Nephron progenitor cell (in vitro differentiated cells): ENCODE measurements at regions not wholly inside any gene's neighbourhood (a gene's known extent, or its start where the extent isn't known, plus 50 kb on each side); places are given as distances from the start of the nearest gene placed in this dataset.

Experiments used
- DNase-seq: peaks from one replicate; pipeline ENCODE4 v3.0.0; 2021
- H3K27ac Mint-ChIP-seq: 2 replicates; pipeline ENCODE4 v1.8.0; 2021; ENCODE audit warnings: mild to moderate bottlenecking, moderate library complexity, mixed read lengths
- H3K27me3 Mint-ChIP-seq: 2 replicates; pipeline ENCODE4 v1.8.0; 2021; ENCODE audit warnings: mild to moderate bottlenecking, low read depth, mixed read lengths; ENCODE audit not compliant: poor library complexity
- H3K36me3 Mint-ChIP-seq: 2 replicates; pipeline ENCODE4 v1.8.0; 2021; ENCODE audit warnings: low read depth, mixed read lengths
- H3K4me1 Mint-ChIP-seq: 2 replicates; pipeline ENCODE4 v1.8.0; 2021; ENCODE audit warnings: mixed read lengths
- H3K4me3 Mint-ChIP-seq: 2 replicates; pipeline ENCODE4 v1.8.0; 2021; ENCODE audit warnings: mild to moderate bottlenecking, moderate library complexity, mixed read lengths
- H3K9me3 Mint-ChIP-seq: 2 replicates; pipeline ENCODE4 v1.8.0; 2021; ENCODE audit warnings: mild to moderate bottlenecking, moderate library complexity, mixed read lengths
- TF ChIP-seq, protein P1 (sequence below): fragments of 200-600 bp; sonication (generic); IDR thresholded peaks from 2 replicates; pipeline ENCODE4 v1.5.0; 2021; ENCODE audit warnings: antibody characterized with exemption

DNA sequence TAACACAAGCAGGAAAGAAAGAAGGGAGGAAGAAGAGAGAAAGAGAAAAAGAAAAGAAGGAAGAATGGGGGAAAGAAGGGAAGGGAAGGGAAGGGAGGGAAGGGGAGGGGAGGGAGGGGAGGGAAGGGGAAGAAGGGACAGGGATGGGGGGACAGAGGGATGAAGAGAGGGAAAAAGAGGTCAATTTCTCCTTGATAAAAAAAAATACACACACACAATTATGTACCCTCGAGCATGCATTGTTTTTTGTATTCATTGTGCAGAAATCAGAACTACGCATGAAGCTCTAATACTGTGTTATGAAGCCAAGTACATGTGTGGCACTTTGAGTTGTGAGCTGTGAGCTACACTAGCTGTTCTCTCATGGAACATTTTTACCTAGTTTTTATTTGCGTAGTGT, 274.9 kb upstream of the CDH18 start:
- Mint-ChIP-seq H3K27me3 (no peaks in the 10 kb centered on the region), H3K4me1 (no peaks in the 10 kb centered on the region), H3K27ac (no peak overlapping the region), H3K9me3 (no peaks in the 10 kb centered on the region), H3K4me3 (no peak overlapping the region), H3K36me3 (no peaks in the 10 kb centered on the region)
- TF ChIP-seq, protein P1, sequence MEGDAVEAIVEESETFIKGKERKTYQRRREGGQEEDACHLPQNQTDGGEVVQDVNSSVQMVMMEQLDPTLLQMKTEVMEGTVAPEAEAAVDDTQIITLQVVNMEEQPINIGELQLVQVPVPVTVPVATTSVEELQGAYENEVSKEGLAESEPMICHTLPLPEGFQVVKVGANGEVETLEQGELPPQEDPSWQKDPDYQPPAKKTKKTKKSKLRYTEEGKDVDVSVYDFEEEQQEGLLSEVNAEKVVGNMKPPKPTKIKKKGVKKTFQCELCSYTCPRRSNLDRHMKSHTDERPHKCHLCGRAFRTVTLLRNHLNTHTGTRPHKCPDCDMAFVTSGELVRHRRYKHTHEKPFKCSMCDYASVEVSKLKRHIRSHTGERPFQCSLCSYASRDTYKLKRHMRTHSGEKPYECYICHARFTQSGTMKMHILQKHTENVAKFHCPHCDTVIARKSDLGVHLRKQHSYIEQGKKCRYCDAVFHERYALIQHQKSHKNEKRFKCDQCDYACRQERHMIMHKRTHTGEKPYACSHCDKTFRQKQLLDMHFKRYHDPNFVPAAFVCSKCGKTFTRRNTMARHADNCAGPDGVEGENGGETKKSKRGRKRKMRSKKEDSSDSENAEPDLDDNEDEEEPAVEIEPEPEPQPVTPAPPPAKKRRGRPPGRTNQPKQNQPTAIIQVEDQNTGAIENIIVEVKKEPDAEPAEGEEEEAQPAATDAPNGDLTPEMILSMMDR, result no peak
- DNase-seq, result no peak

DNA sequence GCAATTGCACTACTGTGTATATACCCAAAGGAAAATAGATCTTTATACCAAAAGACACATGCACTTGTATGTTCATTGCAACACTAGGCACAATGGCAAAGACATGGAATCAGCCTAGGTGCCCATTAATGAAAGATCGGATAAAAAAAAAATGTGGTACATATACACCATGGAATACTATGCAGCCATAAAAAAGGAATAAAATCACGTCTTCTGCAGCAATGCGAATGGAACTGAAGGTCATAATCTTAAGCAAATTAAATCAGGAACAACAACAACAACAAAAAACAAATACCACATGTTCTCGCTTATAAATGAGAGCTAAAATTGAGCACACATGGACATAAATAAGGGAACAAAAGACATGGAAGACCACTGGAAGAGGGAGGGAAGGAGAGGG, 266.7 kb upstream of the CDH18 start:
- DNase-seq, result no peak
- TF ChIP-seq, protein P1, result no peak

DNA sequence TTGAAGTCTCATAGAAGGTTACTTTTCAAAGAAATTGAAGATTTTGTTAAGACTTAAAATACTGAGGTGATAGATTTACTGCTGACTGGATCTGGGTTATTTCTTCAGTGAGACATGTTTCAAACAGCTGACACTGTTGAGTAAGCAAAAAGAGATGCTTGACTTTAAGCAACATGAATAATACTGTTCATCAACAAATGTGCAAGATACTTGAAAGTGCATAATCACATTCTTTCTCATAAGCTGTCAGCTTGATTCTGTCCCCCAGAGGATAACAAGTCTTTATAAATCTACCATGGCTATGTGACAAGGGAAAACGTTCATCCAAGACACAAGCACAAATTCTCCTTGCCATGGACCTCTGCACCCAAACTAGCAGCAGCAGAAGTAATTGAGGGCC, 260.1 kb upstream of the CDH18 start:
- no peak for DNase-seq
- H3K36me3 Mint-ChIP-seq, result no peaks in the 10 kb centered on the region
- no peaks in the 10 kb centered on the region for H3K27me3 Mint-ChIP-seq
- no peak overlapping the region for H3K27ac Mint-ChIP-seq
- no peaks in the 10 kb centered on the region for H3K9me3 Mint-ChIP-seq
- TF ChIP-seq, protein P1, result no peak
- no peaks in the 10 kb centered on the region for H3K4me1 Mint-ChIP-seq
- no peak overlapping the region for H3K4me3 Mint-ChIP-seq

More for the DNA sequence above, 266.7 kb upstream of the CDH18 start:
- Mint-ChIP-seq H3K36me3 (no peaks in the 10 kb centered on the region), H3K9me3 (no peaks in the 10 kb centered on the region), H3K27ac (no peak overlapping the region), H3K4me3 (no peak overlapping the region), H3K4me1 (no peaks in the 10 kb centered on the region), H3K27me3 (no peaks in the 10 kb centered on the region)

DNA sequence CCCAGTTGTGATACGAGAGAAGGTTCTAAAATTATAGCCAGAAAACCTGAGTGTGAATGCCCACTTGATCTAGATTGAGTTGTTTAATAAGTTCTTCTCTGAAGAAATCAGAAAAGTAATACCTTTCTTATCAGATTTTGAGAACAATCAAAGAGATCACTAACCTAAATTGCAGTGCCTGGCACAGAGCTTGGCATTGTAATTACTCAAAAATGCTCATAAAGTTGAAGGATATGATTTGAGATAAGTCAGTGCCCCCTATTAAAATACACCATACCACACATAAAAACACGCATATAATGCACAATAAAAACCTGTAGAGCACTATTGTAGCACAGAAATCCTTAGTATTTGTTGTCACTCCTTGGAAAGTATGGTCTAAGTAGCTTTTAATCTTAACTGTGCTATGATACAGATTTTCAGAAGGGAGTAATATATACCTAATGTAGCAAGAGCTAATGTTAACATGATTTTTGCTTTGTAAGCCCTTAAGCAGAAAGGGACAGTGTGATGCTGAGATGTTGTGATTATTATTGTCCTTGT, 257.5 kb upstream of the CDH18 start:
- no peaks in the 10 kb centered on the region for H3K4me1 Mint-ChIP-seq
- no peaks in the 10 kb centered on the region for H3K36me3 Mint-ChIP-seq
- TF ChIP-seq, protein P1, result no peak
- no peaks in the 10 kb centered on the region for H3K27me3 Mint-ChIP-seq
- H3K4me3 Mint-ChIP-seq, result no peak overlapping the region
- no peak overlapping the region for H3K27ac Mint-ChIP-seq
- no peaks in the 10 kb centered on the region for H3K9me3 Mint-ChIP-seq
- no peak for DNase-seq

DNA sequence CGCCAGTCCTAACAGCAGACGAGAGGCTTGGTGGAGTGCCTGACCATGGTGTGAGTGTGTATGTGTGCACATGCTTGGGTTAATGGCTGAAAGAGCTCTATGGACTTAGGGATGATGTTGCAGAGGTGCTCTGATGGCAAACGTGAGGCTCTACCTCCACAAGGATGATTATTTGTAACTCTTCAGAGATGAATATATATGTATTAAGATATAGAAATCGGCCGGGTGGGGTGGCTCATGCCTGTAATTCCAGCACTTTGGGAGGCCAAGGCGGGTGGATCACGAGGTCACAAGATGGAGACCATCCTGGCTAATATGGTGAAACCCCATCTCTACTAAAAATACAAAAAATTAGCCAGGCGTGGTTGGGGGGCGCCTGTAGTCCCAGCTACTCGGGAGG, 253.4 kb upstream of the CDH18 start:
- Mint-ChIP-seq H3K4me3 (no peak overlapping the region), H3K36me3 (no peaks in the 10 kb centered on the region), H3K27ac (no peak overlapping the region), H3K4me1 (no peaks in the 10 kb centered on the region), H3K27me3 (no peaks in the 10 kb centered on the region), H3K9me3 (no peaks in the 10 kb centered on the region)
- DNase-seq, result no peak
- TF ChIP-seq, protein P1, result no peak

DNA sequence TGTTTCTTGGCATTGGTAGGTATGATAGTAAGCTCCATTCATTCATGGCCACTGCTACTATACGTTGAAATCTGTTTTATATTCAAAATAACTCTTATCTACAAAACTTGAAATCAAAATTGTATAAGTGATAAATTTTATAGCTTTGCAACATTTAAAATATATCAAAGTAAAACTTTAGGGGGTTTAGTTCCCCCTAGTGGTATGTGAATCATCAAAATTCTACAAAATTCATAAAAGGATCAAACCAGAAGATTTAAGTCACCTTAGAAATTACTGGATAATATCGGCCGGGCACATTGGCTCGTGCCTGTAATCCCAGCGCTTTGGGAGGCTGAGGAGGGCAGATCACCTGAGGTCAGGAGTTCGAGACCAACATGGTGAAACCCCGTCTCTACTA, 243.0 kb upstream of the CDH18 start:
- H3K27ac Mint-ChIP-seq, result no peak overlapping the region

More for the DNA sequence above, 243.0 kb upstream of the CDH18 start:
- H3K27me3 Mint-ChIP-seq, result no peaks in the 10 kb centered on the region
- H3K36me3 Mint-ChIP-seq, result no peaks in the 10 kb centered on the region
- TF ChIP-seq, protein P1, result no peak
- no peak for DNase-seq
- no peak overlapping the region for H3K4me3 Mint-ChIP-seq
- H3K9me3 Mint-ChIP-seq, result no peaks in the 10 kb centered on the region
- no peaks in the 10 kb centered on the region for H3K4me1 Mint-ChIP-seq
